Heart left ventricle (tissue), 16 donors: ENCODE measurements at regions not wholly inside any gene's neighbourhood (a gene's known extent, or its start where the extent isn't known, plus 50 kb on each side); places are given as distances from the start of the nearest gene placed in this dataset.
"Not testable (repeated sequence)": the region's sequence is repeated elsewhere in the genome, so short reads cannot be mapped to it uniquely, and the experiment has no call there.

Experiments
- ATAC-seq, 4 donors: fragments of 200-7000 bp; cut with Tn5 transposase; one replicate each; pipeline ENCODE4 v1.9.1; 2020 to 2022; ENCODE audit warnings: moderate library complexity in 4 of 4, mild to moderate bottlenecking in 3 of 4, moderate number of reproducible peaks in 1 of 4
- DNase-seq, 5 donors: peaks; one replicate each; pipeline ENCODE4 v3.0.0-alpha.2; 2020
- H3K27ac ChIP-seq, 12 donors: fragments of 200-600 bp; sonication (generic) in 4 of 12; one replicate each; pipeline versions ENCODE4 v1.5.0 to v1.8.0; 2016 to 2022; ENCODE audit warnings: mild to moderate bottlenecking in 2 of 12
- H3K27me3 ChIP-seq, 9 donors: fragments of 200-600 bp; sonication (generic) in 2 of 9; one replicate each; pipeline versions ENCODE4 v1.5.1 to v1.8.0; 2016 to 2022; ENCODE audit warnings: mild to moderate bottlenecking in 3 of 9
- H3K36me3 ChIP-seq, 9 donors: fragments of 200-600 bp; sonication (generic) in 2 of 9; one replicate each; pipeline versions ENCODE4 v1.5.0 to v1.8.0; 2018 to 2022; ENCODE audit warnings: mild to moderate bottlenecking in 2 of 9
- H3K4me1 ChIP-seq, 12 donors: fragments of 200-600 bp; sonication (generic) in 4 of 12; one replicate each; pipeline versions ENCODE4 v1.5.0 to v1.8.0; 2016 to 2022; ENCODE audit warnings: mild to moderate bottlenecking in 3 of 12
- H3K4me3 ChIP-seq, 12 donors: fragments of 200-600 bp; sonication (generic) in 4 of 12; one replicate each; pipeline versions ENCODE4 v1.5.0 to v1.8.0; 2017 to 2022; ENCODE audit warnings: mild to moderate bottlenecking in 9 of 12, moderate library complexity in 4 of 12
- H3K9me3 ChIP-seq, 12 donors: fragments of 200-600 bp; sonication (generic) in 4 of 12; one replicate each; pipeline versions ENCODE4 v1.5.0 to v1.8.0; 2016 to 2022; ENCODE audit warnings: mild to moderate bottlenecking in 1 of 12
- CTCF ChIP-seq, 12 donors: fragments of 200-600 bp; sonication (generic) in 4 of 12; IDR thresholded peaks; one replicate each; pipeline versions ENCODE4 v1.5.0 to v1.8.0; 2018 to 2022; ENCODE audit warnings: antibody characterized with exemption in 12 of 12, mild to moderate bottlenecking in 5 of 12
- POLR2A ChIP-seq, 2 donors: fragments of 450-650 bp; IDR thresholded peaks; one replicate each; pipeline ENCODE4 v1.6.1; 2017; ENCODE audit warnings: antibody characterized with exemption in 2 of 2, mild to moderate bottlenecking in 2 of 2, moderate library complexity in 2 of 2
- WGBS, 4 donors: extraction: QIAGEN DNeasy Blood & Tissue Kit in 2 of 4; methylation state at CpG; one replicate each; pipeline versions ENCODE4 v1.1.5 to v1.1.7; 2013 to 2018; 5-methylcytosine and 5-hydroxymethylcytosine counted together
- intact Hi-C, 10 donors: fragments of 100-400 bp; cut with DNase I; formaldehyde crosslinking; loops; one replicate each; pipeline versions ENCODE4 v1.11.1 to v1.14.2; 2022
- donor health status: ischemic (EF 13 %, LVEDD 7.1; RV severe dilation, severe dysfunction).
- donor health status: healthy with polysubstance abuse.
- donor health status: DM: no; HTN: yes; CAD: no.
- donor health status: DM: no; HTN: no; CAD: no.
- donor health status: ischemic (EF 25% LVEDD 6.9; RV normal size, moderate dysfunction).
- donor health status: ischemic (EF 25% LVEDD 5.7; RV mildly dilated, moderate dysfunction).
- donor health status: healthy.
- donor health status: DM: yes; HTN: yes; CAD: no.
- donor health status: ischemic (EF 35%, LVEDD 5.7; RV mildly dilated, moderate dysfunction).
- donor health status: nonischemic (EF 11% LVEDD 7.7; RV severe dilation, severe dysfunction).
- donor health status: DM: yes; HTN: yes; CAD: no.
- donor health status: PGD.
- donor health status: ischemic (EF 29% LVEDD 5.4; RV normal size, mild dysfunction).
- donor health status: nonischemic (EF 23%, LVEDD 6.1; RV moderate dilation, normal function).

DNA sequence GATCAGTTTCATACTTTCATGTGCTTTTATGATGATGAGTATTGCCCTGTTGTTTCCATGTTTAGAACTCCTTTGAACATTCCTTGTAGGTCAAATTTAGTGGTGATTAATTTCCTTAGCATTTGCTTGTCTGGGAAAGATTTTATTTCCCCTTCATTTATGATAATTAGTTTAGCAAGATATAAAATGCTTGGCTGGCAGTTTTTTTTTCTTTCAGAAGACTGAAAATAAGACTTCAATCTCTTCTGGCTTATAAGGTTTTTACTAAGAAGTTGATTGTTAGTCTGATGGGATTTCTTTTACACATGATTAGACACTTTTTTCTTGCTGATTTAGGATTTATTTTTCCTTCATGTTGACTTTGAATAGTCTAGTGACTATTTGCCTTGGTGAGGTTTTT lies 238.9 kb upstream of the ADCY2 start:
- Histone ChIP-seq H3K27ac (no peak overlapping the region), H3K4me1 (no peaks in the 10 kb centered on the region), H3K9me3 (peaks cover 0 to 55% (median 20%) of the 10 kb centered on the region in 12 donors), H3K4me3 (no peak overlapping the region), H3K27me3 (no peaks in the 10 kb centered on the region), H3K36me3 (no peaks in the 10 kb centered on the region)
- TF ChIP-seq POLR2A (IDR thresholded peaks at IDR 0.05) (no peak), CTCF (IDR thresholded peaks at IDR 0.05) (no peak)
- intact Hi-C loops = no loop called here
- DNase-seq (no peak), ATAC-seq (no peak)

GRCh38 chr5:7169240-7169878 lies 226.6 kb upstream of the ADCY2 start:
- TF ChIP-seq POLR2A (IDR thresholded peaks at IDR 0.05) (no peak), CTCF (IDR thresholded peaks at IDR 0.05) (no peak)
- Histone ChIP-seq H3K27ac (no peak overlapping the region), H3K9me3 (peaks cover 0 to 5% (median 0%) of the 10 kb centered on the region in 12 donors), H3K4me1 (no peaks in the 10 kb centered on the region), H3K36me3 (no peaks in the 10 kb centered on the region), H3K27me3 (no peaks in the 10 kb centered on the region), H3K4me3 (no peak overlapping the region)
- ATAC-seq = no peak
- 68 to 82% (median 71%) methylated on average over 4 of the region's 4 CpGs for WGBS, 4 donors
- DNase-seq = no peak
- intact Hi-C loops = no loop called here

GRCh38 chr5:7170785-7171184 lies 225.2 kb upstream of the ADCY2 start:
- DNase-seq, H3K36me3 ChIP-seq, H3K4me3 ChIP-seq, ATAC-seq, H3K27me3 ChIP-seq, H3K4me1 ChIP-seq, H3K9me3 ChIP-seq, H3K27ac ChIP-seq, intact Hi-C loops: not testable (repeated sequence)
- 56 to 68% (median 59%) methylated on average over 16 of the region's 16 CpGs for WGBS, 4 donors

GRCh38 chr5:7179364-7179763 lies 216.6 kb upstream of the ADCY2 start:
- H3K27ac ChIP-seq = no peak overlapping the region
- intact Hi-C loops = no loop called here
- H3K4me3 ChIP-seq = no peak overlapping the region
- H3K36me3 ChIP-seq = no peaks in the 10 kb centered on the region
- no peaks in the 10 kb centered on the region for H3K9me3 ChIP-seq
- no peak for DNase-seq
- no peaks in the 10 kb centered on the region for H3K27me3 ChIP-seq
- no peak for ATAC-seq
- H3K4me1 ChIP-seq = no peaks in the 10 kb centered on the region
- TF ChIP-seq POLR2A (IDR thresholded peaks at IDR 0.05) (no peak), CTCF (IDR thresholded peaks at IDR 0.05) (no peak)
- WGBS, 4 donors = 59 to 67% (median 66%) methylated on average over 3 of the region's 3 CpGs

DNA sequence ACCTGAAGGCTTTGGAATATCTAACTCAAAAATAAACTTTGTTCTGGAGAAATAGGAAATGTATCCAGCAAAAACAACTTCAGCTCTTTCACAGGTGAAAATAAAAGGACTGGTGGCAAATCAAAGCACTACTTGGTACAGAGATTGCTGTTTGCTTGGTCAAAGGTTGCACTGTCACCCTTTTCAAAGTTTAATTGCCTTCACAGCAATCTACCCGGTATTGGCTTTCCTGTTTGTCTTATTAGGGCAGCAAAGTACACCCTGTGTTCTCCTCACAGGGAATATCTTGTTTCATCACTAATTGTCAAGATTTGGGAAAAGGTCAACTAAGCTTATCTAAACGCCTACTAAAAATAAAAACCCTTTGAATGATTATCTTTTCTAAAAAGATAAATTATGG lies 214.1 kb upstream of the ADCY2 start:
- no peak for TF ChIP-seq POLR2A (IDR thresholded peaks at IDR 0.05)
- no peak for TF ChIP-seq CTCF (IDR thresholded peaks at IDR 0.05)
- ATAC-seq (no peak), DNase-seq (no peak)
- WGBS, 4 donors = 49 to 60% (median 51%) methylated on average over 2 of the region's 2 CpGs
- intact Hi-C loops = no loop called here
- no peak overlapping the region for H3K27ac ChIP-seq
- H3K4me3 ChIP-seq = no peak overlapping the region
- no peaks in the 10 kb centered on the region for H3K9me3 ChIP-seq
- no peaks in the 10 kb centered on the region for H3K4me1 ChIP-seq
- H3K36me3 ChIP-seq = no peaks in the 10 kb centered on the region
- no peaks in the 10 kb centered on the region for H3K27me3 ChIP-seq
